ENCODE measurements at regions not wholly inside any gene's neighbourhood (a gene's known extent, or its start where the extent isn't known, plus 50 kb on each side); places are given as distances from the start of the nearest gene placed in this dataset.
A peak's percentile ranks its signal among the peaks of the same experiment; 100 is the strongest.

GRCh38 chr12:63404611-63405010 lies 253.6 kb upstream of the AVPR1A start:
- no peak for DNase-seq

GRCh38 chr12:63403256-63403655 lies 252.3 kb upstream of the AVPR1A start:
- no peak for DNase-seq

- DNase-seq, result peak; percentile 24
Observed at GRCh38 chr12:63400718-63401117, 249.7 kb upstream of the AVPR1A start.

GRCh38 chr12:63400318-63400717 lies 249.3 kb upstream of the AVPR1A start:
- no peak for DNase-seq

- DNase-seq, result no peak
Observed at GRCh38 chr12:63397807-63398206, 246.8 kb upstream of the AVPR1A start.

GRCh38 chr12:63396135-63396534 lies 245.1 kb upstream of the AVPR1A start:
- DNase-seq, result no peak

GRCh38 chr12:63394983-63395382 lies 244.0 kb upstream of the AVPR1A start:
- DNase-seq, result no peak

- DNase-seq, result no peak
Observed at GRCh38 chr12:63394349-63394748, 243.3 kb upstream of the AVPR1A start.

- DNase-seq, result no peak
Observed at GRCh38 chr12:63389211-63389610, 238.2 kb upstream of the AVPR1A start.

GRCh38 chr12:63387771-63388170 lies 236.8 kb upstream of the AVPR1A start:
- no peak for DNase-seq

- peak; percentile 1 for DNase-seq
Observed at GRCh38 chr12:63382930-63383329, 231.9 kb upstream of the AVPR1A start.

- no peak for DNase-seq
Observed at GRCh38 chr12:63362791-63363190, 211.8 kb upstream of the AVPR1A start.

GRCh38 chr12:63362166-63362565 lies 211.2 kb upstream of the AVPR1A start:
- no peak for DNase-seq

GRCh38 chr12:63354969-63355368 lies 204.0 kb upstream of the AVPR1A start:
- DNase-seq, result no peak

GRCh38 chr12:63353559-63353958 lies 202.6 kb upstream of the AVPR1A start:
- DNase-seq, result peak; percentile 36

- no peak for DNase-seq
Observed at GRCh38 chr12:63351370-63351769, 200.4 kb upstream of the AVPR1A start.

GRCh38 chr12:63348556-63348955 lies 197.6 kb upstream of the AVPR1A start:
- DNase-seq, result no peak

GRCh38 chr12:63337158-63337557 lies 186.2 kb upstream of the AVPR1A start:
- peak; percentile 85 for DNase-seq

GRCh38 chr12:63326260-63326659 lies 175.3 kb upstream of the AVPR1A start:
- DNase-seq, result no peak

- no peak for DNase-seq
Observed at GRCh38 chr12:63325757-63326156, 174.8 kb upstream of the AVPR1A start.

GRCh38 chr12:63323942-63324341 lies 172.9 kb upstream of the AVPR1A start:
- DNase-seq, result no peak

GRCh38 chr12:63321373-63321772 lies 170.4 kb upstream of the AVPR1A start:
- DNase-seq, result no peak

GRCh38 chr12:63319936-63320633 lies 169.1 kb upstream of the AVPR1A start:
- no peak for DNase-seq

- DNase-seq, result peak; percentile 53
Observed at GRCh38 chr12:63319386-63319785, 168.4 kb upstream of the AVPR1A start.

GRCh38 chr12:63318933-63319332 lies 167.9 kb upstream of the AVPR1A start:
- no peak for DNase-seq
